DND-41 (cell line): ENCODE measurements at regions not wholly inside any gene's neighbourhood (a gene's known extent, or its start where the extent isn't known, plus 50 kb on each side); places are given as distances from the start of the nearest gene placed in this dataset.

ENCODE experiments used
- EZH2 ChIP-seq: IDR thresholded peaks from 3 replicates; pipeline ENCODE4 v1.6.1; 2012; ENCODE audit warnings: borderline replicate concordance, low read depth, mild to moderate bottlenecking, moderate library complexity, low read length, inconsistent platforms; ENCODE audit not compliant: severe bottlenecking
- TF ChIP-seq, protein P1 (sequence below): IDR thresholded peaks from 2 replicates; pipeline ENCODE4 v1.5.1; 2012; ENCODE audit warnings: borderline replicate concordance, low read length, moderate library complexity, mild to moderate bottlenecking; ENCODE audit not compliant: poor library complexity, severe bottlenecking; ENCODE audit errors: extremely low read depth

GRCh38 chr22:27106985-27107384 lies 449.6 kb downstream of the MIAT start:
- TF ChIP-seq, protein P1, sequence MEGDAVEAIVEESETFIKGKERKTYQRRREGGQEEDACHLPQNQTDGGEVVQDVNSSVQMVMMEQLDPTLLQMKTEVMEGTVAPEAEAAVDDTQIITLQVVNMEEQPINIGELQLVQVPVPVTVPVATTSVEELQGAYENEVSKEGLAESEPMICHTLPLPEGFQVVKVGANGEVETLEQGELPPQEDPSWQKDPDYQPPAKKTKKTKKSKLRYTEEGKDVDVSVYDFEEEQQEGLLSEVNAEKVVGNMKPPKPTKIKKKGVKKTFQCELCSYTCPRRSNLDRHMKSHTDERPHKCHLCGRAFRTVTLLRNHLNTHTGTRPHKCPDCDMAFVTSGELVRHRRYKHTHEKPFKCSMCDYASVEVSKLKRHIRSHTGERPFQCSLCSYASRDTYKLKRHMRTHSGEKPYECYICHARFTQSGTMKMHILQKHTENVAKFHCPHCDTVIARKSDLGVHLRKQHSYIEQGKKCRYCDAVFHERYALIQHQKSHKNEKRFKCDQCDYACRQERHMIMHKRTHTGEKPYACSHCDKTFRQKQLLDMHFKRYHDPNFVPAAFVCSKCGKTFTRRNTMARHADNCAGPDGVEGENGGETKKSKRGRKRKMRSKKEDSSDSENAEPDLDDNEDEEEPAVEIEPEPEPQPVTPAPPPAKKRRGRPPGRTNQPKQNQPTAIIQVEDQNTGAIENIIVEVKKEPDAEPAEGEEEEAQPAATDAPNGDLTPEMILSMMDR: no peak
- TF ChIP-seq EZH2: no peak
